Caco-2 (cell line): ENCODE measurements at regions not wholly inside any gene's neighbourhood (a gene's known extent, or its start where the extent isn't known, plus 50 kb on each side); places are given as distances from the start of the nearest gene placed in this dataset.

Experiments used
- BruUV-seq: library from RNA; stranded (reverse); fragments of 400-500 nt; replicated peaks from 2 replicates; lab custom pipeline; 2021; lab: Mats Ljungman, UMichigan
- CTCF ChIA-PET: fragments of 300-600 bp; sonication (Branson Sonifier 250); formaldehyde crosslinking; loops from one replicate; lab custom pipeline; 2022; ENCODE audit warnings: antibody characterized with exemption; lab: Charles Lee
- POLR2A ChIA-PET: fragments of 300-600 bp; sonication (Branson Sonifier 250); formaldehyde crosslinking; loops from one replicate; lab custom pipeline; 2022; ENCODE audit warnings: antibody characterized with exemption; lab: Charles Lee
- DNase-seq, 2 experiments: peaks; one replicate each; pipeline versions ENCODE4 v3.0.0 to v3.0.0-alpha.2; 2020 to 2022
- H3K27me3 ChIP-seq: replicated peaks from 2 replicates; pipeline ENCODE4 v1.6.0; 2011; ENCODE audit warnings: low read length; ENCODE audit not compliant: control insufficient read depth, insufficient read depth
- H3K36me3 ChIP-seq: 2 replicates; pipeline ENCODE4 v1.5.1; 2011; ENCODE audit warnings: low read length; ENCODE audit not compliant: control insufficient read depth, insufficient read depth
- H3K4me1 ChIP-seq: fragments of 250-450 bp; sonication (Bioruptor Pico); 2 replicates; pipeline ENCODE4 v1.5.1; 2020; ENCODE audit warnings: mild to moderate bottlenecking
- H3K4me3 ChIP-seq: 2 replicates; pipeline ENCODE4 v1.5.1; 2011; ENCODE audit warnings: low read depth, mild to moderate bottlenecking, control low read depth, low read length
- H3K9me3 ChIP-seq: fragments of 250-450 bp; sonication (Bioruptor Pico); 2 replicates; pipeline ENCODE4 v1.5.1; 2020; ENCODE audit warnings: mild to moderate bottlenecking, moderate library complexity
- H3K27ac Mint-ChIP-seq: one replicate; pipeline ENCODE4 v1.8.0; 2022; ENCODE audit warnings: mixed read lengths; ENCODE audit not compliant: unreplicated experiment
- H3K27me3 Mint-ChIP-seq: one replicate; pipeline ENCODE4 v1.8.0; 2022; ENCODE audit warnings: mixed read lengths; ENCODE audit not compliant: insufficient read depth, unreplicated experiment
- H3K36me3 Mint-ChIP-seq: one replicate; pipeline ENCODE4 v1.8.0; 2022; ENCODE audit warnings: mild to moderate bottlenecking, mixed read lengths; ENCODE audit not compliant: insufficient read depth, unreplicated experiment
- H3K4me1 Mint-ChIP-seq: one replicate; pipeline ENCODE4 v1.8.0; 2022; ENCODE audit warnings: low read depth, mixed read lengths; ENCODE audit not compliant: unreplicated experiment
- H3K4me3 Mint-ChIP-seq: one replicate; pipeline ENCODE4 v1.8.0; 2022; ENCODE audit warnings: mild to moderate bottlenecking, moderate library complexity, mixed read lengths; ENCODE audit not compliant: unreplicated experiment
- H3K9me3 Mint-ChIP-seq: one replicate; pipeline ENCODE4 v1.8.0; 2022; ENCODE audit warnings: mixed read lengths; ENCODE audit not compliant: unreplicated experiment
- intact Hi-C: fragments of 100-400 bp; cut with micrococcal nuclease; formaldehyde crosslinking; loops from one replicate; pipeline ENCODE4 v1.10.0; 2022; ENCODE audit not compliant: unreplicated experiment
- TF ChIP-seq, protein P1 (sequence below), 2 experiments: fragments of 200-600 bp in 1 of 2; IDR thresholded peaks; 1 replicate in 1 of 2; 2 replicates in 1 of 2; pipeline versions ENCODE4 v1.5.1 to v1.8.0; 2011 to 2022; ENCODE audit warnings: antibody characterized with exemption in 1 of 2, control low read depth in 1 of 2, inconsistent platforms in 1 of 2, low read depth in 1 of 2, low read length in 1 of 2, mild to moderate bottlenecking in 1 of 2, moderate library complexity in 1 of 2; ENCODE audit not compliant: insufficient read depth in 1 of 2, severe bottlenecking in 1 of 2, unreplicated experiment in 1 of 2

GRCh38 chr5:34585601-34586104 is 70.5 kb upstream of the RAI14 start:
- Mint-ChIP-seq H3K4me1 (peaks cover 23% of the 10 kb centered on the region), H3K36me3 (no peaks in the 10 kb centered on the region), H3K9me3 (no peaks in the 10 kb centered on the region), H3K4me3 (no peak overlapping the region), H3K27me3 (no peaks in the 10 kb centered on the region), H3K27ac (peak overlapping the region; percentile 40)
- H3K36me3 ChIP-seq: no peaks in the 10 kb centered on the region
- no peaks in the 10 kb centered on the region for H3K27me3 ChIP-seq
- TF ChIP-seq, protein P1, sequence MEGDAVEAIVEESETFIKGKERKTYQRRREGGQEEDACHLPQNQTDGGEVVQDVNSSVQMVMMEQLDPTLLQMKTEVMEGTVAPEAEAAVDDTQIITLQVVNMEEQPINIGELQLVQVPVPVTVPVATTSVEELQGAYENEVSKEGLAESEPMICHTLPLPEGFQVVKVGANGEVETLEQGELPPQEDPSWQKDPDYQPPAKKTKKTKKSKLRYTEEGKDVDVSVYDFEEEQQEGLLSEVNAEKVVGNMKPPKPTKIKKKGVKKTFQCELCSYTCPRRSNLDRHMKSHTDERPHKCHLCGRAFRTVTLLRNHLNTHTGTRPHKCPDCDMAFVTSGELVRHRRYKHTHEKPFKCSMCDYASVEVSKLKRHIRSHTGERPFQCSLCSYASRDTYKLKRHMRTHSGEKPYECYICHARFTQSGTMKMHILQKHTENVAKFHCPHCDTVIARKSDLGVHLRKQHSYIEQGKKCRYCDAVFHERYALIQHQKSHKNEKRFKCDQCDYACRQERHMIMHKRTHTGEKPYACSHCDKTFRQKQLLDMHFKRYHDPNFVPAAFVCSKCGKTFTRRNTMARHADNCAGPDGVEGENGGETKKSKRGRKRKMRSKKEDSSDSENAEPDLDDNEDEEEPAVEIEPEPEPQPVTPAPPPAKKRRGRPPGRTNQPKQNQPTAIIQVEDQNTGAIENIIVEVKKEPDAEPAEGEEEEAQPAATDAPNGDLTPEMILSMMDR (IDR thresholded peaks at IDR 0.05; ENCODE audit: insufficient read depth in 1 of 2, low read depth in 1 of 2, low read length in 1 of 2, severe bottlenecking in 1 of 2, unreplicated experiment in 1 of 2): no peak
- POLR2A ChIA-PET: no interaction called here
- intact Hi-C loops: no loop called here
- peak in 1 of 2 experiments; percentile 28 for DNase-seq
- H3K9me3 ChIP-seq: no peaks in the 10 kb centered on the region
- H3K4me1 ChIP-seq: peaks cover 19% of the 10 kb centered on the region
- H3K4me3 ChIP-seq: no peak overlapping the region
- BruUV-seq: no TSS peak
- CTCF ChIA-PET: no interaction called here

GRCh38 chr5:34586117-34586885 is 69.8 kb upstream of the RAI14 start:
- H3K27me3 ChIP-seq: no peaks in the 10 kb centered on the region
- CTCF ChIA-PET: interaction anchor here (0.6 kb wide), 1 partner anchor 1175 kb away, joined by 3 read pairs; no protein-coding TSS in a partner anchor
- no peaks in the 10 kb centered on the region for H3K9me3 ChIP-seq
- Mint-ChIP-seq H3K27me3 (no peaks in the 10 kb centered on the region), H3K4me1 (peaks cover 23% of the 10 kb centered on the region), H3K9me3 (no peaks in the 10 kb centered on the region), H3K36me3 (no peaks in the 10 kb centered on the region), H3K4me3 (no peak overlapping the region), H3K27ac (peak overlapping the region; percentile 40)
- POLR2A ChIA-PET: no interaction called here
- DNase-seq: no peak
- H3K36me3 ChIP-seq: no peaks in the 10 kb centered on the region
- no TSS peak for BruUV-seq
- intact Hi-C loops: no loop called here
- H3K4me1 ChIP-seq: peaks cover 19% of the 10 kb centered on the region
- no peak overlapping the region for H3K4me3 ChIP-seq
- TF ChIP-seq, protein P1 (IDR thresholded peaks at IDR 0.05; ENCODE audit: insufficient read depth in 1 of 2, low read depth in 1 of 2, low read length in 1 of 2, severe bottlenecking in 1 of 2, unreplicated experiment in 1 of 2): no peak

DNA sequence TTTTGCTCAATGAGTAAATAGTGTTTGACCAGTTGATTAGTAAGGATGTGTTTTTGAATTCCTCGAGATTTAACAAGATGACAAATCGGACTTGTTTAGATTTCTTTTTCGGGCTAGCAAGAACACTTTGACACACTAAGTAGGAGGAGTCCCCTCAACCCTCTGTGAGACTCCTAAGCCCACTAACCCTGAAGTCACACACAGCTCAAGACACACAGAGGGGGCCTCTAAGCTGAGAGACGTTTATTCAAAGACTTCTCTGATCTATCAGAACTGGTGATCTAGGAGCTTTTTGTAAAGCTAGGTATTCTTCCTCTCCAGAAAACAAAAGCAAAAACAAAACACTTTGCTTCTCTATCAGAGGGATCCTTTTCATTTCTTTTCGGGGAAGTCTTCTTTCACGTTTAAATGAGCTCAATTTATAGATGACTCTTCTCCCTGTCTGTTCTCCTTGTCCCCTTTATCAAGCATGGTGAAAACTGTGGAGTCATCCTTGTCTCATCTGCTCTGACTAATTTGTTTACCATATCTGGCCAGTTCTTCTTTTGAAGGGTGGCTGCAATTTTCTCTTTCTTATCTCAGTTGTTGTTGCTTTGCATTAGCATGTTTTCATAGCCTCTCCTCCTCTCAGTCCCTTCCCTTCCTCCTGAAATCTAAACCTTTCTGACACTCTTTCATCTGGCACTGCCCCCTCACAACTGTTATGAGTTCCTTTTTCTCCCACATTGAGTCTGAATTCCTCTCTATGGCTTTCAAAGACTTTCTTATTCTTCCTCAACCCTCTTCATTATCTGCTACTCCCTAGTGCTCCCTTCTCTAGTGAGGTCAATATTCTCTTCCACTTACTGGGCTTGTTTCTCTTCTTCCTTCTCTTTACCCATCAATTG is 68.5 kb upstream of the RAI14 start:
- H3K36me3 ChIP-seq: no peaks in the 10 kb centered on the region
- H3K36me3 Mint-ChIP-seq: no peaks in the 10 kb centered on the region
- no peak overlapping the region for H3K4me3 ChIP-seq
- ChIA-PET CTCF (no interaction called here), POLR2A (no interaction called here)
- peak overlapping the region; percentile 1 for H3K27ac Mint-ChIP-seq
- no peak overlapping the region for H3K4me3 Mint-ChIP-seq
- peaks cover 23% of the 10 kb centered on the region for H3K4me1 Mint-ChIP-seq
- no peak for DNase-seq
- TF ChIP-seq, protein P1 (IDR thresholded peaks at IDR 0.05; ENCODE audit: insufficient read depth in 1 of 2, low read depth in 1 of 2, low read length in 1 of 2, severe bottlenecking in 1 of 2, unreplicated experiment in 1 of 2): no peak
- no TSS peak for BruUV-seq
- H3K4me1 ChIP-seq: peaks cover 19% of the 10 kb centered on the region
- intact Hi-C loops: no loop called here
- H3K27me3 ChIP-seq: no peaks in the 10 kb centered on the region
- no peaks in the 10 kb centered on the region for H3K9me3 Mint-ChIP-seq
- H3K9me3 ChIP-seq: no peaks in the 10 kb centered on the region
- H3K27me3 Mint-ChIP-seq: no peaks in the 10 kb centered on the region
